Nephron (organoid): ENCODE measurements at regions not wholly inside any gene's neighbourhood (a gene's known extent, or its start where the extent isn't known, plus 50 kb on each side); places are given as distances from the start of the nearest gene placed in this dataset.

ENCODE experiments used
- H3K27ac Mint-ChIP-seq, 3 experiments: 2 replicates each; pipeline ENCODE4 v1.8.0; 2020; ENCODE audit warnings: mixed read lengths in 3 of 3, mild to moderate bottlenecking in 2 of 3, moderate library complexity in 1 of 3
- H3K27me3 Mint-ChIP-seq: 2 replicates; pipeline ENCODE4 v1.8.0; 2021; ENCODE audit warnings: low read depth, mild to moderate bottlenecking, moderate library complexity, mixed read lengths
- H3K36me3 Mint-ChIP-seq: 2 replicates; pipeline ENCODE4 v1.8.0; 2020; ENCODE audit warnings: low read depth, mixed read lengths
- H3K4me1 Mint-ChIP-seq: 2 replicates; pipeline ENCODE4 v1.8.0; 2020; ENCODE audit warnings: mixed read lengths
- H3K4me3 Mint-ChIP-seq, 3 experiments: 2 replicates each; pipeline ENCODE4 v1.8.0; 2020; ENCODE audit warnings: mild to moderate bottlenecking in 3 of 3, mixed read lengths in 3 of 3, moderate library complexity in 2 of 3
- H3K9me3 Mint-ChIP-seq: 2 replicates; pipeline ENCODE4 v1.8.0; 2020; ENCODE audit warnings: mixed read lengths
- TF ChIP-seq, protein P1 (sequence below), 3 experiments: fragments of 200-600 bp; sonication (generic); IDR thresholded peaks; one replicate each; pipeline ENCODE4 v1.5.0; 2021; ENCODE audit warnings: antibody characterized with exemption in 3 of 3; ENCODE audit not compliant: unreplicated experiment in 3 of 3

DNA sequence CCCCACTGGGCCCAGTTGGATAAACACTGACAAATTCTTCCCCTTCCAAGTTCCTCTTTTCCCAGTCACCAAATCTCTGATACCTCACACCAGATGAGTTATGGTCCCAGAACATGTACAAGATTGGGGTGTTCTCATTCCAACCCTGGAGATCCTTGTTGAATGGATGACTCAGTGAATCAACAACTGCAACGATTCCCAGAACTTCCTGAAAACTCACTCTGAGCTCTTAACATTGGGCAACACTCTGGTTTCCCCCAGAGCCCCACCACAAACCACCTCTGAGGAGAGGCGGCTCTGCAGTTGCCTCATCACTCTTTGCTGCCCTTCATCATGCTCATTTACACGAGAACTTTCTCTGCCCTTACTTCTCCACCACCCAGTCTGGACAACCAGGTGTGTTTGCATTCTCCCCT is 115.2 kb downstream of the MRPL14 start:
- peaks cover 34% of the 10 kb centered on the region for H3K4me1 Mint-ChIP-seq
- H3K27ac Mint-ChIP-seq = peak overlapping the region in 1 of 3 experiments; percentile 18
- no peaks in the 10 kb centered on the region for H3K36me3 Mint-ChIP-seq
- H3K4me3 Mint-ChIP-seq = no peak overlapping the region
- H3K27me3 Mint-ChIP-seq = peaks cover 12% of the 10 kb centered on the region
- TF ChIP-seq, protein P1, sequence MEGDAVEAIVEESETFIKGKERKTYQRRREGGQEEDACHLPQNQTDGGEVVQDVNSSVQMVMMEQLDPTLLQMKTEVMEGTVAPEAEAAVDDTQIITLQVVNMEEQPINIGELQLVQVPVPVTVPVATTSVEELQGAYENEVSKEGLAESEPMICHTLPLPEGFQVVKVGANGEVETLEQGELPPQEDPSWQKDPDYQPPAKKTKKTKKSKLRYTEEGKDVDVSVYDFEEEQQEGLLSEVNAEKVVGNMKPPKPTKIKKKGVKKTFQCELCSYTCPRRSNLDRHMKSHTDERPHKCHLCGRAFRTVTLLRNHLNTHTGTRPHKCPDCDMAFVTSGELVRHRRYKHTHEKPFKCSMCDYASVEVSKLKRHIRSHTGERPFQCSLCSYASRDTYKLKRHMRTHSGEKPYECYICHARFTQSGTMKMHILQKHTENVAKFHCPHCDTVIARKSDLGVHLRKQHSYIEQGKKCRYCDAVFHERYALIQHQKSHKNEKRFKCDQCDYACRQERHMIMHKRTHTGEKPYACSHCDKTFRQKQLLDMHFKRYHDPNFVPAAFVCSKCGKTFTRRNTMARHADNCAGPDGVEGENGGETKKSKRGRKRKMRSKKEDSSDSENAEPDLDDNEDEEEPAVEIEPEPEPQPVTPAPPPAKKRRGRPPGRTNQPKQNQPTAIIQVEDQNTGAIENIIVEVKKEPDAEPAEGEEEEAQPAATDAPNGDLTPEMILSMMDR (IDR thresholded peaks at IDR 0.05; ENCODE audit: unreplicated experiment in 3 of 3) = no peak
- peaks cover 4% of the 10 kb centered on the region for H3K9me3 Mint-ChIP-seq

DNA sequence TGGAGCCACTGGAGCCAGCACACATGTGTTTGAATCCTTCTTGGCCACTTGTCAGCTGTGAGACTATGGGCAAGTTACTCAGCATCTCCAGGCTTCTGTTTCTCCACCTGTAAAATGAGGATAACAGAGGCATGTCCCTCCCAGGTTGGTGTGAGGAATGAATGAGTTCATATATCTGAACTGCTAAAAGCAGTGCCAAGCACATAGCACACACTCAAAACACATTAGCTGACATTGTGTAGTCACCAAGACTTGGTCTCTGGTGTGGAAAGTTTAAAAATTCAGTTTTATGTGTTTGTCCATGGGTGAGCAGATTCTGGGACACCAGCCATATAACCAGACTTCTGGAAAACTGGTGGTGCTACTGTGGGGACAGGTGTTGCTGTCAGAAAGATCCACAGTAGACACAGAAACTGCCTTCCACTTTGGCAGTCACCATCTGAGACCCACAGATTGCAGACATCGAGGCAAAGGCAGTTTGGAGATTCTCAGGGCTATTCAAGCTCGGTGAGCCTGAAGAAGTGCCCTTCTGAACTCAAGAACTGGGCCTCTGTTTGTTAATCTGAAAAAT is 115.8 kb downstream of the MRPL14 start:
- H3K36me3 Mint-ChIP-seq = no peaks in the 10 kb centered on the region
- H3K9me3 Mint-ChIP-seq = no peaks in the 10 kb centered on the region
- peaks cover 13% of the 10 kb centered on the region for H3K27me3 Mint-ChIP-seq
- no peak overlapping the region for H3K4me3 Mint-ChIP-seq
- TF ChIP-seq, protein P1 (IDR thresholded peaks at IDR 0.05; ENCODE audit: unreplicated experiment in 3 of 3) = no peak
- H3K4me1 Mint-ChIP-seq = peaks cover 33% of the 10 kb centered on the region
- peak overlapping the region in 1 of 3 experiments; percentile 18 for H3K27ac Mint-ChIP-seq

DNA sequence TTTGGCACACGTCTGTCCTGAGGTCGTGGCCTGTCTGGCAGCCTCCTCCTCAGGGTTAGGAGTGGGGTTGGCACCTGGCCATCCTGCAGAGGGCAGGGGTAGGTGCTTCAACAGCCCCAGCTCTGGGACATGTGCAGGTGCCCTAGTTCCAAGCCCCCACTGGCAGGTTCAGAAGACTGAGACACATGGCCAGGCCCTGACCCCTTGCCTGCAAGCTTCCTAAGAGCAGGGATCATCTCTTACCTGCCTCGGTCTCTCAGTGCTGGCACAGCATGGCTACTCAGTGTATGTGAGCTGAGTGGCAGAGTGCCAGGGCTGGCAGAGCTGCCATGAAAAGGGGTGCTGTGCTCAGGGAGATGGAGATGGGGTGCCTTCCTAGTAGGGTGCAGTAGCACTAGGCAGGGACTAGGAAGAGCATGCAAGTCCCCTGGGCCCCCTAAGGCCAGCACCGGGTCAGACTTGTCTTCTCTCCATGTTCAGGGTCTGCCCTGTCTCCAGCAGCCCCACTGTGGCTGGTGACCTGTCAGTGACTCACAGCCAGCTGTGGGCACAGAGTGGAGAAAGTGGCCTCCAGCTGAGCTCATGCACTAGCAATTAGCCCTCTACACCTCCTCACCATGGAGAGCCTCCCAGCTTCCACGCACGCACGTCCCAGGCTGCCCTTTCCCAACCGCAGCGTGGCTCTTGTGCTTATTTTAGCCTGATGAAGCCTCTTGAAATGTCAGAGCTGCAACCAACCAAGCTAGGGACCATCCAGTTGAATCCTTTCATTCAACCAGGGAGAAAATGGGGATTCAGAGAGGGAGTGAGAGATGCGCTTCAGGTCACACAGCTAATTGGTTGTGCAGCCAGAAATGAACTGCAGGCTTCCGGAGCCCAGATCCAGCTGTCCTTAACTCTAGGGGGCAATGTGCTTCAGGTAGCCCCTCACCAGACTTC is 116.6 kb downstream of the MRPL14 start:
- Mint-ChIP-seq H3K27me3 (peaks cover 15% of the 10 kb centered on the region), H3K4me3 (no peak overlapping the region), H3K4me1 (peaks cover 33% of the 10 kb centered on the region), H3K36me3 (no peaks in the 10 kb centered on the region), H3K27ac (no peak overlapping the region), H3K9me3 (no peaks in the 10 kb centered on the region)
- TF ChIP-seq, protein P1 (IDR thresholded peaks at IDR 0.05; ENCODE audit: unreplicated experiment in 3 of 3) = no peak

DNA sequence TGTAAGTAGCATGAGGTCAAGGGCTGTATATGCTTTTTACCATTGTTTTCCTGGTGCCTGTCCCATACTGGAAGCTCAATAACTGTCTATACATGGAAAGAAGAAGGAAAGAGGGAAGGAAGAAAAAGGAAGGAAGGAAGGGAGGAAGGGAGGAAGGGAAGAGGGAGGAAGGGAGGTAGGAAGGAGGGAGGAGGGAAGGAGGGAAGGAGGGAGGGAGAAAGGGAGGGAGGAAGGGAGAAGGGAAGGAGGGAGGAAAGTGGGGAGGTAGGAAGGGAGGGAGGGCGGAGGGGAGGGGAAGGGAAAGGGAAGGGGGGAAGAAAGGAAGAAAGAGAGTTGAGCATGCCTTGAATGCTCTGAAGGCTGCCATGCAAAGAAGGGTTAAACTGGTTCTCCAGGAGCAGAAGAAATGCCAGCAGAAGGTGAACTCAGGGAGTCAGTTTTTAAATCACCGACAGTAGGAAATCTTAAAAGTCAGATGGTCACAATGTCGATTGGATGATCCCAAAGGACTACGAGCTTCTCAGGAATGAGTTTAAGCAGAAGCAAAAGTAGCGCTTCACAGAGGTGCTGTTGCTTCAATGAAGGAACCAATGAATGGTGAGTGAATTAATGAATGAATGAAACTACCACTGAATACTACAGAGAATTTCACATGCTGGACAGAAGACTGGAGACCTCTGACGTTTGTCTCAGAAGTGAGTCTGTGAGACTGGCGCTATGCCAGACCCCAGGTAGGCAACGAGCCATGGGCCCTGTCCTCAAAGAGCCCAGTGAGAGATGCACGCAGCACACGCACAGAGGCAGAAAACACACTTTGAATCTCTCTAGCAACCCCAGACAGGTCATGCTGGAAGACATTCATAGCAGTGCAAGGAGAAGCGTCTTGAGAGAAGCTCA is 117.6 kb downstream of the MRPL14 start:
- Mint-ChIP-seq H3K9me3 (no peaks in the 10 kb centered on the region), H3K4me1 (peaks cover 42% of the 10 kb centered on the region), H3K4me3 (no peak overlapping the region), H3K27me3 (peaks cover 23% of the 10 kb centered on the region), H3K27ac (no peak overlapping the region), H3K36me3 (no peaks in the 10 kb centered on the region)
- TF ChIP-seq, protein P1 (IDR thresholded peaks at IDR 0.05; ENCODE audit: unreplicated experiment in 3 of 3) = no peak

DNA sequence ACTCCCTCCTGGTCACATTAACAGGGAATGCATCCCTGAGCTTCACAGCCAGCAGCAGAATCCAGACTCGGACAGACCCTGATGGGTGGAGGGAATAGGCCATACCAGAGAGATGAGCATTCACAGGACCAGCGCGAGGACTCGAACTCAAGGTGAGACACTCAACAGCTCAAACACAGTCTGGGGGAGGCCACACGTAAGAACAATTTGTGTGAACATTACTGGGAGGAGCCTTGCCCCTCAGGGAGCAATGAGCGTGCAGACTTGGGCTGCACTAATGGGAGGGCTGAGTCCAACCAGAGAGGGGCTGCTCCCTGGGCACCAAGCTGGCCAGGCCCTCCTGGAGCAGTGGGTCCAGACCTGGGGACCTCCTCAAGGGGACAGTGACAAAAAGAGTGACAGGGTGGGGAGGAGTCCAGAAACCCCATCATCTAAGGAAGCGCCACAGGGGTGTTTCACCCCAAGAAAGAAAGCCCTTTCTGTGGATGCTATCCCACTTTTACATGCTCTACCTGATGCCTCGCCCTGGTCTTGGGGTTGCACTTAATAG is 118.4 kb downstream of the MRPL14 start:
- Mint-ChIP-seq H3K9me3 (no peaks in the 10 kb centered on the region), H3K27me3 (peaks cover 27% of the 10 kb centered on the region), H3K36me3 (no peaks in the 10 kb centered on the region), H3K27ac (no peak overlapping the region), H3K4me1 (peaks cover 46% of the 10 kb centered on the region), H3K4me3 (no peak overlapping the region)
- TF ChIP-seq, protein P1 (IDR thresholded peaks at IDR 0.05; ENCODE audit: unreplicated experiment in 3 of 3) = no peak
